ENCODE measurements at regions not wholly inside any gene's neighbourhood (a gene's known extent, or its start where the extent isn't known, plus 50 kb on each side); places are given as distances from the start of the nearest gene placed in this dataset.
A peak's percentile ranks its signal among the peaks of the same experiment; 100 is the strongest.
"Not testable (repeated sequence)": the region's sequence is repeated elsewhere in the genome, so short reads cannot be mapped to it uniquely, and the experiment has no call there.

DNA sequence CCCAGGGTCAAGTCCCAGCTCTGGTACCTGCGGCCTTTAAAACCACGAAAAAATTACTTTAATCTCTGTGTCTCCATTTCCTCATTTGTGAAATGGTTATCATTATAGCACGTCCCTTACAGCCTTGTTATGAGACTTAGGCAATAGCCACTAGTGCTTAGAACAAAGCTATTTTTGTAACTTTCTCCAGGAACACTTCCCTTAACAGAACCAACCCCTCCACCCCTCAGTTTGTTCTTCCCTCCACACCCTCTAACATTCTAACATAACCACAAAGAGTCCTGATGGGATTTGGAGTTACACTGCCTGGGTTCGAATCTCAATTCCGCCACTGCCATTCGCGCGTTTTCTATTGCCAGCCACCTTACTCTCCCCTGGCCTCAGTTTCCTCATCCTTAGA, 2777.4 kb upstream of the TPTE start:
- not testable (repeated sequence) for DNase-seq

DNA sequence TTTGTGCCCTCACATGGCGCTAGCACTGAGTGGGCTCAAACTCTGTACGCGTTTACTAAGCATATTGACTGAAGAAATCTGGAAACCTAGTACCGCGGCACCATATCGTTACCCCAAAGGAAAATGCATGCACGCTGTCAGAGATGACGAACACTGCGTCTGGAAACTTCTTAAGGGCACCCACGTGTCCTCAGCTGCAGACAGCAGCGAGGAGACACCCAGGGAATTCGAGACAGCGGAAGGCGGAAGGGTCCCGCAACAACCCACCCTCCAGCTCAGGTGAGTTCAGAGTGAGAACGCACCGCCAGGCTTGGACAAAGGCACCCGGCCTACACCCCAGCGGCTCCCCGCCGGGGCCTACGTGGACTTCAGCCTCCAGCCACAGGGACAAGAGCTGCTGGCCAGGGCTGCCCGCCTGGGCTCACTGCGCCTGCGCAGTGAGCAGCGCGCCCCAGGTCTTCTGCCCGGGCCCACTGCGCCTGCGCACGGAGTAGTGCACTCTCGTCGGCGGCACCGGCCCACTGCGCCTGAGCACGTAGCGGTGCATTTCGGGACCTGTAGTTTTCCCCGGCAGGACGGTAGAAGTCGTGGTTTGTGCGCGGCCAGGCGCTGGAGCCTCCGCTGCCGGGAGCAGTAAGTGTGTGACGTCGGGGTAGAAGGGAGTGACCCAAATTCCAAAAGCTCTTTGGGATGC, 2776.8 kb upstream of the TPTE start:
- not testable (repeated sequence) for DNase-seq

DNA sequence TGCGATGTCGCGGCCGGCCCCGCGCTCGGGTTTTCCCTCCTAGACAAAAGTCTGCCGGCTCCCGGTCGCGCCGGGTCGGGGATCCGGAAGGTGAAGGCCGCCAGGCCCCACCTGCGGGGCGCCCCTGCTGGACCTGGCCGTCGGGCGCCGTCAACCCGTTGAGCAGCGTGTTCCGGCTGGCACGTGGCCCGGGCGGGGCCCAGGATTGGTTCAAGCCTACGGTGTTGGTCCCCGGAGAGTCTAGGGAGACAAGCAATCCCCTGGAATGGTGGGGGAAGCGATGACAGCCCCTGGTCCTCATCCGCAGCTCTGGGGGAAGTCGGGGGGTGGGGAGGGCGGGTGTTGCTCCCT, 2776.3 kb upstream of the TPTE start:
- not testable (repeated sequence) for DNase-seq

DNA sequence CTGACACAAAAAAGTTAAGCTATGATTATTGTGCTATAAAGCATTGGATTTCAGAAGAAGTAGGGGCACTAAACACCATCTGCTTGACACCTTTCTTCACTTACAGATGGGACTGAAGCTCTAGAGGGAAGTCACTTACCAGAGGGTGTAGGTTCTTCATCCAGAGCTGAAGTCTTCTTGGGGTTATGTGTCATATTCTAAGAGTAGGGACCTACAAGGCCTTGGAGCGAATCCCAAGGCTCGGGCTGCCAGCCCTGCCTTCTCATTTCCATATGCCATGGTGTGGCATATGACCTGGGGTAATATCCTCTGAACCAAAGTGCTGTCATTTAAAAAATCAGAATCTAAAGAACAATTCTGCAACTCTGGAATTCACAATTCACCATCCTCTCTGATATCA, 2773.4 kb upstream of the TPTE start:
- DNase-seq, result not testable (repeated sequence)

DNA sequence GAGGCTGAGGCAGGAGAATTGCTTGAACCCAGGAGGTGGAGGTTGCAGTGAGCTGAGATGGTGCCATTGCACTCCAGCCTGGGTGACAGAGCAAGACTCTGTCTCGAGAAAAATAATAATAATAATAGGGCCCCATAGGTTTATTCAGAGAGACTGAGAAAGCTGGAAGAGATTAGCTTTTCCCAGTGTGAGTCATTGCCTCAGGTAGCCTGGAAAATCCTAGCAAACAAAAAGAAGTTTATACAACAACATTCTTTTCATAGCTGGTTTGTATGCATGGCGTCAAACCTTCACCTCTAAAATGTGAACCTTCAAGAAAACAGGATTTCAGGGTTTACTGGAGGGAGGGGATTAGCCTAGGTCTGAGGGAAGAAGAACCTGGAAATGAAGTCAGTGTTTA, 2768.8 kb upstream of the TPTE start:
- DNase-seq, result not testable (repeated sequence)

DNA sequence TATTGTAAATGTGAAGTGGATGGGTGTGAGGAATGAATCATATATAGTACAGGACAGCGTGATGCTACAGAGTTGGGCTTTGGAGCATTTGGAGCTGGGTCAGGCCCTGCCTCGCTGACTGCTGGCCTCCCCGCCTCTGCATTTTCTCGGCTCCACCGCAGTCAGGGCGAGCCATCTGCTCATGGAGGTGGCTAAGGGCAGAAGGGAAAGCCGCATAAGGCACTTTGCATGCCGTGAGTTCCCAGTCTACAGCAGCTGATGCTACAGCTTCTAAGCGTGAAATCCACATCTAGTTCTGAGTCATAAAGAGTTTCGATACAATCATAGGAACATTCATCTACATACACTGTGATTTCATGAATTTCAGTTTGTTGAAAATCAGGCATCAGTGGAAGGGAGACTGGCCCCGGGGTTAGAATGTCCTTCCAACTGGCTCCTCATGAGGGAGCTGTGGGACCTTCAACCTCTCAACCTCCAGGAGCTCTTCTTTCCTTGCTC, 2768.0 kb upstream of the TPTE start:
- DNase-seq, result not testable (repeated sequence)

DNA sequence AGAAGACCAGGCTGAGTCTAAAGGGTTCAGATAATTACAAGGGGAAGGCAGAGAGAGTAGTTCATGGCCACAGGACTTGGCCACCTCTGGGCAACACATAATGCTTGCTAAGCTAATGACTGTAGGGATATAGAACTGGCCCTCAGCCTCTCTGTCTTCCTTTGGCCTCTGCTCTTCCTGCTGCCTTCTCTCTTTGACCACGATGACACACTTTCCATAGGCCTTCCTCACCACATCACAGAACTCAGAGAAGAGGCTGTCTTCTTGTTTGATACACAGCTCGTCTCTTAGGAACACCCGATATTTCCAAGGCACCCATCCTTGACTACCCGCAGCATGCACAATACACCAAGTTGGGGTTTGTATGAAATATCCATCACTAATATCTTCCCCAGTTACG, 2751.4 kb upstream of the TPTE start:
- DNase-seq, result not testable (repeated sequence)

DNA sequence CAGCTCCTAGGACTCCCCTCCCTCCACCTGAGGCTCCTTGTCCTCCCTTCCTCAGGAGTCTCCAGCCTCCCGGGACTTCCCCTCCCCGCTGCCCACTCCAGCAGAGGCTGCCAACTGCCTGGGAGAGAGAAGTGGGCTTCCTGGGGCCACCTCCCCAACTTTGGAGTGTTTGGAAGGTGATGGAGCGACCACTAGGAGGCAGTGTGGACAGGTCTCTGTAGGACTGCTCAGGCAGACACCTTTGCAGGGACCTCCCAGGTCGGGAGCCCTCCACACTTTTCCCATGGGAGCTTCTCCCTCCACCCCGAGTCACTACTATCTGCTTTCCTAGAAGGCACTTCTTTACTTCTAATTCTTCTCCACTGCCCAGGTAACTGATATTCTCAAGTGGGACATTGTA, 2747.2 kb upstream of the TPTE start:
- DNase-seq, result not testable (repeated sequence)

DNA sequence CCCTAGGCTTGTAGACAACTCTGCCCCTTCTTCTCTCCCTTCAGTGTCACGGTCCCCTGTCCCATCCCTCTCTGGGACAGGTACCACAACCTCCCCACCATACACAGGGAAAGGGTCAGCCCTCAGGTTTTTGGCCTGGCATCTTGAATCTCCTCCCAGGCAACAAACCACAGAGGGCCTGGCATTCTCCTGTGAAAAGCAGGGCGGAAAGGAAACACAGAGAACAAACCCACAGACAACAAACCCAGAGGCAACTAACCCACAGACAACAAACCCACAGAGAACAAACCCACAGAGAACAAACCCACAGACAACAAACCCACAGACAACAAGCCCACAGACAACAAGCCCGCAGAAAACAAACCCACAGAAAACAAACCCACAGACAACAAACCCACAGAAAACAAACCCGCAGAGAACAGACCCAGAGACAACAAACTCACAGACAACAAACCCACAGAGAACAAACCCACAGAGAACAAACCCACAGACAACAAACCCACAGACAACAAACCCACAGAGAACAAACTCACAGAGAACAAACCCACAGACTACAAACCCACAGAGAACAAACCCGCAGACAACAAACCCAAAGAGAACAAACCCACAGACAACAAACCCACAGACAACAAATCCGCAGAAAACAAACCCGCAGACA, 2745.9 kb upstream of the TPTE start:
- peak; percentile 29 to 49 for DNase-seq

DNA sequence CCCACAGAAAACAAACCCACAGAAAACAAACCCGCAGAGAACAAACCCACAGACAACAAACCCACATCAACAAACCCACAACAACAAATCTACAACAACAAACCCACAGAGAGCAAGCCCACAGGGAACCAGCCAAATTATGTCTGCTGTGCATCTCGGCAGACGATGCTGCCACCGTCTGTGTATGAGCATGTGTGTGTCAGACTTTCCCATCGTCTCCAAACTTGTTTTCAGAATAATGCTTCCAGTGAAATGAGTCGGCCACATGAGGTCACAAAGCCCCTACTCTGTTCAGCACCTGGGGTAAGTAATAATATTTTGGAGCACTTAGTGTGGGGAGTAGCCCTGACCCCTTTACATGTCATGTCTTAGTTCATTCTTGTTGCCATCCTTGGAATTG, 2745.3 kb upstream of the TPTE start:
- DNase-seq, result not testable (repeated sequence)

DNA sequence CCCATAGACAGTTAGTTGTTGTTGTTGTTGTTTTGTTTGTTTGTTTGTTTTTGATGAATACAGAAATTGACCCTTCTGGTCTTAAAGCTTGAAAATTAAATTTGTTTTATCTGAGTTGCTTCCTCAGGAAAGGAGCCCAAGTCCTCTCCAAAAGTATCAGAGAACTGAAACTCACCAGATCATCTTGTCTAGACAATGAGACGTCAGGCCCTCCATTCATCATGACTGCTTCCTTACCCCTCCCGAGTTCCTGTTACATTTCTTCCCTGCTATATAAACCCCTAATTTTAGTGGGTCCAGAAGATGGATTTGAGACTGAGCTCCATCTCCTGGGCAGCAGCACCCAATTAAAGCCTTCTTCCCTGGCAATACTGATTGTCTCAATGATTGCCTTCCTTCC, 2744.8 kb upstream of the TPTE start:
- not testable (repeated sequence) for DNase-seq

DNA sequence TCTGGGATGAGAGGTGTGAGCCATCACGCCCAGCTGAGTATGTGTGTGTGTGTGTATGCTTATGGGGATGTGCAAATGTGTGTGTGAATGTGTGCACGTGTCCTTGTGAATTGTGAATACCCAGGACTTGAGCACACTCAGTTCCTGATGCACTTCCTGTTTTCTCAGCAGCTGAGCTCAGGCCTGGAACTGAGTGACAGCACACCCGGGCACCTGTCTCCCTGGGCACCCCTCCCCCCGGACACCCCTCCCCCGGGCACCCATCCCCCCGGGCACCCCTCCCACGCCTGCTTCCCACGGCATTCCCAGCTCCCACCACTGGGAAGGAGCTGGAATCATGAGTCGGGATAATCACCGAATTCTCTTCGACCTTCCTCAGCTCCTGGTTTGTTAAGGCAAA, 2744.1 kb upstream of the TPTE start:
- DNase-seq, result peak in 1 of 2 donors; percentile 11

DNA sequence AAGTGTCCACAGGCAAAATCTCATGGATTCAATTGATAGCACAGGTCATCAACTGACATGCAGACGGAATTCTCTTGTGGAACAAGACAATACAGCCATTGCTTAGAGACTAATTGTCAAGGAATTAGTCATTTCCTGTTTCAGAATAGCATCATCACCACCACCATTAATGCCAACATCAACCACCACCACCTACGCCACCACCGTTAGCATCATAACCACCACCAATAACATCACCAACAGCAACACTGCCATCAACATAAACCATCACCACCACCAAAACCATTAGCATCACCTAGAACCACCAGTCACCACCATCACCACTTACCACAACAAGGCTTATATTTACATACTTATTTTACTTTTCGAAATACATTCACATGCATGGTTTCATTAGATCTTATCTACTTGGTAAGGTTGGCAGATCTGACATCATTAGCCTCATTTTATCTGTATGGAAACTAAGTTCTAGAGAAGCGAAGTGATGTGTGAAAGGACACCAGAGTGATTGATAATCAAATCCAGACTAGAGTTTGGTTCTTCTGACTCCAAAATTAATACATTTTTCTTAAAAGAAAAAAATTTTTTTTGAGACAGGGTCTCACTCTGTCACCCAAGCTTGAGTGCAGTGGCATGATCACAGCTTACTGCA, 2733.8 kb upstream of the TPTE start:
- not testable (repeated sequence) for DNase-seq

DNA sequence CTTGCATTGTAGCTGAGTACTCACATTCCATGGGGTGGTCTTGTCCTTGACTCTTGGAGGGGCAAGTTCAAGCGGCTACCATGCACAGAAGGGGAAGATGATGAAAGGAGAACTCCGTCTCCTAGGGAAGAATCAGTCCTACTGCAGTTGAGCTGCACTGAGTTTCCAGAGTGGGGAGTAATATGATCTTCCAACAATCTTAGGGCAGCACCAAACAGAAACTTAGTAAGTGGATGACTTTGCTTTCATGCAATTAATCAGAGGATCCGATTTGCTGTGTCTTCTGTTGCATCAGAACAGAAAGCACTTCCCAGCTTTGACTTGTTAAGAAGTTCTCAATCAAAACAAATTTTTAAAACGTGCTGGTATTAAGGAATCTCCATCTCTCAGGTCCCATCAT, 2727.6 kb upstream of the TPTE start:
- not testable (repeated sequence) for DNase-seq

DNA sequence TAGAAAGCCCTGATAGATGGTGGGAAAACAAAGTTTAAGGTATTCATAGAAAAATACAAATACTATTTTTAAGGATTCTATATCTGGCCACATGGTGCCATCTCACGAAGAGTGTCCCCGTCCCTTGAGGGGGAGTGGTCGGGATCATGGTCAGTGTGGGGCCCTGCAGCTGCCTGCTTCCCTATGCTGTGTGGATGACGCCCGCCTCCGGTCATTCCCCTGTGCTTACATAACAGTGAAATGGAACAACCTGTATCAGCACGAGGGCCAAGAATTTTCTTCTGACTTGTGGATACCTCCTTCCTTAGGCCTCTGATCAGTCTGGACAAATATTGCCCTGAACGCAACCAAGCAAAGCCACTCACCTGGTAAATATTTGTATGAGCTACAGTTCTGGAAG, 2724.1 kb upstream of the TPTE start:
- not testable (repeated sequence) for DNase-seq

DNA sequence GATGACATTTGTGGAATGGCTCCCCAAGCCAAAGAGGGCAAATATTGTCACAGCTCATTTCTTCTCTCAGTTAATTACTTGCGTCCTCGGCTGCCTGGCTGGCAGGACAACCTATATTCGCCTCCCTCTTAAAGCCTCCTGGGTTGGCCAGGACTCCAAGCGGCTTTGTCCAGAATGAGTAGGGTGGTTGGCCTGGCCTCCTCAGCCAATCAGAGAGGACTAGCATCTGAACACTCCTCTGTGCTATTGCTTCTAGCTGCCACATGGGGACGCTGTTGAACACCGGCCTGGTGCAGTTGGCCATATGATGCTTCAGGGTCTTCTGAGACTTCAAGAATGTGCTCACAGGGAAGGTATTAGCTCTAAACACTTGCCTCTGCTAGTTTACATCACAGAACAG, 2722.9 kb upstream of the TPTE start:
- DNase-seq, result not testable (repeated sequence)

DNA sequence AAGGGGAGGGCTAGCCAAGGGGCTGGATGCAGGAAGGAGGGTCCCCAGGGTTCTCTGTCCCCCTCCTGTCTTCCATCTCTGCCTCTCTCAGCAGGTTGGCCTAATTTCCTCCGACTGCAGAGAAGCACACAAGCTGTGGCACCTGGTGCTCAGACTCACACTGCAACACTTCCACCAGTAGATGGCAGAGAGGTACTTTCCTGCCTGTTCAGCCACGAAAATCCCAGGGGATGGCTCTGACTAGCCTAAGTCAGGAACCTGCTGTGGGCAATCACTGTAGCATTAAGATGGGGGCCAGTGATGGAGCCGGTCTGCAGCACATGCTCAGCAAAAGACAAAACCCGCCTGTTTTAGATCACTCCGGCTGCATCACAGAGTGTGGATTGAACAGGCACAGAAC, 2721.7 kb upstream of the TPTE start:
- DNase-seq, result not testable (repeated sequence)

DNA sequence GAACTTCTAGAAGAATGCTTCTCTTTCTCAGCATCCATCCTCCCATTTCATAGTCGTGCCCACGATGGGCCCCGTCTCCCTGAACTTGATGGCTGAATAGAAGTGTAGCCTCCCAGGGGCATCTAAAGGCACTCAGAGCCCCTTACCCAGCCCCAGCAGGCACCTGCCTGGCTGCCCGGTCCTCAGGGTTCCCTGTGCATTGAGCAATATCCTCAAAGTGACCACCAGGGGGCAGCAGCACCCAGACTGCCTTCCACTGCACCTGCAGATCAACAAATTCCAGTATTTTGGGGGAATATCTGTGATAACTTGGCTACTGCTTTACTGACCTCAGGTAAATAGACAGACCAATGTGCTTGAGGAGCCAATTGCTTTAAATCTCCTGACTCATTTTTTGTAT, 2707.9 kb upstream of the TPTE start:
- DNase-seq, result not testable (repeated sequence)

DNA sequence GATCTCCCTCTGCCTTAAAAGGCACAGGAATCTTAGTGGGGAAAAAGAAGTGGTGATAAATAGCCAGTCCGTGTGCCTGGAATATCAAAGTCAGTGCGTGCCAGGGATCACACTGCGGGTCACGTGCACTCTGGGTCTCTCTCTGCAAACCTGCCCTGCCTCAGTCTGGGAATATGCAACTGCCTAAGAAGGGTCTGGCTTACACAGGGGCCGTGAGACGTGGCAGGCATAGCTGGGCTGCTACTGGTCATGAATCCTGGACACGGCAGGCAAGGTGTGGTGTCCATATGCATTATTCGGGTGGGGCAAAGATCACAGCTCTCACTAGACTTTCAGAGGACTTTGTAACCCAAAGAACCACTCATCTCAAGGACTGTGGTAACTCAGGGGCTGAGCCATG, 2704.4 kb upstream of the TPTE start:
- DNase-seq, result not testable (repeated sequence)

DNA sequence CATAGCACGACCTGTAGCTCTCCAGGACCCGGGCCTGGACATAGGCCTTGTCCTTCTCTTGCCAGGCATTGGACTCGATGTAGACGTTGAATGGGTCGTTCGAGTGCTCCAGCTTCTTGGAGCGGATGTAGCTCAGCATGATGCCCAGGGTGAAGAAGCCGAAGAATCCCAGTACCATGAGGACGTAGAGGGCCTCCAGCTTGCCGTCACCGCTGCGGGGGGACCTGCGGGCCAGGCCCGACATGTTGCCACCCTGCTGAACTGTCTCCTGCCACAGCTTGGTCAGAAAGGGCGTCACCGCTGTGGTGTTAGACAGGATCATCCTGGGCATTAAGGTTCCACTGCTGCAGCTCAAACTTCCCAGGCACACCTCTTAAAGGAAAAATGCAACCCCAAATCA, 2702.1 kb upstream of the TPTE start:
- not testable (repeated sequence) for DNase-seq

DNA sequence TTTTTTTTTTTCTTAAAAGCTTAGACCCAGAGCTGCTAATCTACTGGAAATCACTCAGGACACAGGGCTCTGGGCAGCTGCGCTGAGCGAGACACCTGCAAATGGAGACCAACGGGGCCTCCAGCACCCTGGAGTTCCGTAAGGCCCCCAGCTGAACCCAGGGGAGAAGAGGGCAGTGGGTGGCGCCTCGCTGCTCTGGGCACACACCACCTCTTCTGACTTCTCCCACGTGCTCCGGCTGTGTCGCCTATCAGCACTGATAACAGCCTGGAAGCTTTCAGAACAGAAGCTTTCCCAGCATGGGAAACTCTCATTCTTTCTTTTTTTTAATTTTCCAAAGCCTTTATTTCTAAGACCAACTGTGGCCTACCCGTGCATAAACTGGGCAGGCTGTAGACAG, 2695.8 kb upstream of the TPTE start:
- DNase-seq, result not testable (repeated sequence)

DNA sequence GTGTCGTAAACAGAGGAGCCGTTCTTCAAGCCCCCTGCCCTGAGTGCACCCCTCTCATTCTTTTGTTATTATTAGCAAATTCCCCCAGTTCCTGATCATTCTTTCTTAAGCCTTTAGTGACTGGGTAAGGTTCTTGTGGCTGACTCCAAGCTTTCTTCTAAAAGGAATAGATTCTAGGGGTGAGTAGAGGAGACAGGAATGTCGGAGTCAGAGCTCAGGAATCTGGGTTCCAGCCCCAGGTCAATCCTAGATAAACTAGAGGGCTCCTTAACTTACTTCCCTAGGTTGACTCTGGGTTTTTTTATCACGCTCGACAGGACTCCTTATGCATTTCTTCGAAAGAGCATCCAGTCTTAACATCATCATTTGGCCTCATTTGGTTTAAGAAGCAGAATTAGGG, 2695.2 kb upstream of the TPTE start:
- not testable (repeated sequence) for DNase-seq

DNA sequence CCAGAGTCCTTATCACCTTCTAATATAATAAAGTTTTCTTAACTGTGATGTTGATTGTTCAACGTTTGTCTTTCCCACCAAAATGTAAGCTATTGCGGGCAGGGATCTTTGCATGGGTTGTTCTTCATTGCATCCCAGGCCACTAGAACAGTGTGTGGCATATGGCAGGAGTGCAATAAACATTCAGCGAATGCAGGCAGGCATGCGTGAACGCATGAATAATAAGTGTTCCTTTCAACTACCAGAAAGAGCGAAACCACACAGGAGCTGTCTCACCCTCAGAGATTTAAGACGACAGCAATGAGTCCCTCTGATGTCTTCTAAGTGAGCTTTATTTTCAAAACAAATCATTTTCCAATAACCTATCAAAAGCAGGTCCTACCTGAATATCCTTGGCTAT, 2693.1 kb upstream of the TPTE start:
- DNase-seq, result not testable (repeated sequence)

DNA sequence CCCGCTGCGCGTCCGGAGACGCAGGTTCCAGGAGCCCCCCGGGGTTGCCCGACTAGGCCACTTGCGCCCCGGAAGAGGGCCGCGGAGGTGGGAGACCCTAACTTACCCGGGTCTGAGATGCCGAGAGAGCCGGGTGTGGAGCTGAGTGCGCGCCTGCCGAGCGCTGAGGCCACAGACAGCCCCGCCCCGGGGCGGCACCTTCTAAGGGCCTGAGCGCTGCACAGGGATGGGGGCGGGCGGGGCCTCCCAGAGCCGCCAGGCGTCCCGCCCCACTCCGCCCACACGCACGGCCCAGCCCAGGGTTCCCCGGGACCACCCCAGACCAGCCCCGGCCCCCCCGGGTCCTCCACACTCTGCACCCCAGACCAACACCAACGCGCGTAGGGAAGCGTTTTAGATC, 2692.0 kb upstream of the TPTE start:
- DNase-seq, result not testable (repeated sequence)

All from CD4-positive, alpha-beta T cell treated with Interleukin-4 for 1 hour (primary cell).